ENCODE measurements at regions not wholly inside any gene's neighbourhood (a gene's known extent, or its start where the extent isn't known, plus 50 kb on each side); places are given as distances from the start of the nearest gene placed in this dataset.

- no peak for DNase-seq (ENCODE audit: low read depth in 1 of 2, low spot score in 1 of 2)
- no peak for TF ChIP-seq REST (IDR thresholded peaks at IDR 0.05; ENCODE audit: insufficient replicate concordance, low read depth)
- no peak for TF ChIP-seq SPI1 (IDR thresholded peaks at IDR 0.05; ENCODE audit: borderline replicate concordance, low read depth)
- no peak for TF ChIP-seq POLR2AphosphoS5 (IDR thresholded peaks at IDR 0.05; ENCODE audit: low read depth)
- no peak for TF ChIP-seq GABPA (IDR thresholded peaks at IDR 0.05; ENCODE audit: low read depth)
- Histone ChIP-seq H3K27ac (replicated peaks) (no peak overlapping the region), H3K4me3 (replicated peaks; ENCODE audit: insufficient read depth, low read length) (no peak overlapping the region), H3K27me3 (ENCODE audit: insufficient read depth, poor library complexity, severe bottlenecking) (no peaks in the 10 kb centered on the region)
Observed at GRCh38 chr19:28067882-28068281, 1145.1 kb downstream of the UQCRFS1 start.

GRCh38 chr19:28066988-28067387, 1146.0 kb downstream of the UQCRFS1 start:
- Histone ChIP-seq H3K4me3 (replicated peaks; ENCODE audit: insufficient read depth, low read length) (no peak overlapping the region), H3K27me3 (ENCODE audit: insufficient read depth, poor library complexity, severe bottlenecking) (no peaks in the 10 kb centered on the region), H3K27ac (replicated peaks) (no peak overlapping the region)
- no peak for DNase-seq (ENCODE audit: low read depth in 1 of 2, low spot score in 1 of 2)
- TF ChIP-seq CTCF (IDR thresholded peaks at IDR 0.05; ENCODE audit: insufficient read depth, low read length) = no peak
- TF ChIP-seq SPI1 (IDR thresholded peaks at IDR 0.05; ENCODE audit: borderline replicate concordance, low read depth) = no peak
- no peak for TF ChIP-seq GABPA (IDR thresholded peaks at IDR 0.05; ENCODE audit: low read depth)
- no peak for TF ChIP-seq REST (IDR thresholded peaks at IDR 0.05; ENCODE audit: insufficient replicate concordance, low read depth)
- no peak for TF ChIP-seq POLR2AphosphoS5 (IDR thresholded peaks at IDR 0.05; ENCODE audit: low read depth)

- Histone ChIP-seq H3K4me3 (replicated peaks; ENCODE audit: insufficient read depth, low read length) (no peak overlapping the region), H3K27me3 (ENCODE audit: insufficient read depth, poor library complexity, severe bottlenecking) (no peaks in the 10 kb centered on the region), H3K27ac (replicated peaks) (no peak overlapping the region)
- no peak for DNase-seq (ENCODE audit: low read depth in 1 of 2, low spot score in 1 of 2)
- TF ChIP-seq CTCF (IDR thresholded peaks at IDR 0.05; ENCODE audit: insufficient read depth, low read length) (no peak), REST (IDR thresholded peaks at IDR 0.05; ENCODE audit: insufficient replicate concordance, low read depth) (no peak), SPI1 (IDR thresholded peaks at IDR 0.05; ENCODE audit: borderline replicate concordance, low read depth) (no peak), GABPA (IDR thresholded peaks at IDR 0.05; ENCODE audit: low read depth) (no peak), POLR2AphosphoS5 (IDR thresholded peaks at IDR 0.05; ENCODE audit: low read depth) (no peak)
Observed at GRCh38 chr19:28066161-28066560, 1146.8 kb downstream of the UQCRFS1 start.
